Activated naive CD8-positive, alpha-beta T cell treated with anti-CD3 and anti-CD28 coated beads, Interleukin-2, amount 10 ng/mL, durations not matched to agents 7 days and 5 days (primary cell): ENCODE measurements at regions not wholly inside any gene's neighbourhood (a gene's known extent, or its start where the extent isn't known, plus 50 kb on each side); places are given as distances from the start of the nearest gene placed in this dataset.

Experiments
- ATAC-seq: fragments of 150-1000 bp; cut with Tn5 transposase; one replicate; pipeline ENCODE4 v1.10.0; 2021; ENCODE audit warnings: low read depth, moderate library complexity
- POLR2A ChIA-PET: fragments of 350-600 bp; sonication (Branson Sonifier 250); formaldehyde crosslinking; loops from one replicate; lab custom pipeline; 2021; ENCODE audit warnings: antibody characterized with exemption; lab: Charles Lee
- DNase-seq: peaks from one replicate; pipeline ENCODE4 v3.0.0; 2021
- H3K27ac Mint-ChIP-seq: one replicate; pipeline ENCODE4 v1.8.0; 2022; ENCODE audit warnings: mild to moderate bottlenecking, mixed read lengths
- H3K27me3 Mint-ChIP-seq: one replicate; pipeline ENCODE4 v1.8.0; 2022; ENCODE audit warnings: mild to moderate bottlenecking, moderate library complexity, mixed read lengths
- H3K36me3 Mint-ChIP-seq: one replicate; pipeline ENCODE4 v1.8.0; 2021; ENCODE audit warnings: mild to moderate bottlenecking, mixed read lengths
- H3K4me1 Mint-ChIP-seq: one replicate; pipeline ENCODE4 v1.8.0; 2021; ENCODE audit warnings: mixed read lengths
- H3K4me3 Mint-ChIP-seq: one replicate; pipeline ENCODE4 v1.8.0; 2022; ENCODE audit warnings: mild to moderate bottlenecking, moderate library complexity, mixed read lengths
- H3K9me3 Mint-ChIP-seq: one replicate; pipeline ENCODE4 v1.8.0; 2021; ENCODE audit warnings: mixed read lengths

- POLR2A ChIA-PET = no interaction called here
Measured at GRCh38 chr10:3409928-3410327, 237.3 kb upstream of the PITRM1 start.

GRCh38 chr10:3408603-3409365 lies 236.2 kb upstream of the PITRM1 start:
- Mint-ChIP-seq H3K4me3 (no peak overlapping the region), H3K4me1 (peaks cover 4% of the 10 kb centered on the region), H3K9me3 (peaks cover 4% of the 10 kb centered on the region), H3K27me3 (peaks cover 16% of the 10 kb centered on the region), H3K36me3 (no peaks in the 10 kb centered on the region), H3K27ac (peak overlapping the region; percentile 16)
- DNase-seq = no peak
- no peak for ATAC-seq
- POLR2A ChIA-PET = no interaction called here

More at GRCh38 chr10:3409928-3410327, 237.3 kb upstream of the PITRM1 start:
- ATAC-seq (no peak), DNase-seq (no peak)
- Mint-ChIP-seq H3K27ac (no peak overlapping the region), H3K27me3 (peaks cover 14% of the 10 kb centered on the region), H3K36me3 (no peaks in the 10 kb centered on the region), H3K4me1 (peaks cover 4% of the 10 kb centered on the region), H3K4me3 (no peak overlapping the region), H3K9me3 (peaks cover 4% of the 10 kb centered on the region)

GRCh38 chr10:3407208-3407607 lies 234.6 kb upstream of the PITRM1 start:
- POLR2A ChIA-PET = no interaction called here
- Mint-ChIP-seq H3K27ac (no peak overlapping the region), H3K36me3 (no peaks in the 10 kb centered on the region), H3K9me3 (peaks cover 4% of the 10 kb centered on the region), H3K4me3 (no peak overlapping the region), H3K27me3 (peaks cover 21% of the 10 kb centered on the region), H3K4me1 (peaks cover 4% of the 10 kb centered on the region)
- no peak for DNase-seq
- no peak for ATAC-seq

- no peak for ATAC-seq
- peaks cover 4% of the 10 kb centered on the region for H3K4me1 Mint-ChIP-seq
- no peak overlapping the region for H3K27ac Mint-ChIP-seq
- peaks cover 4% of the 10 kb centered on the region for H3K9me3 Mint-ChIP-seq
- H3K36me3 Mint-ChIP-seq = no peaks in the 10 kb centered on the region
- POLR2A ChIA-PET = no interaction called here
- no peak overlapping the region for H3K4me3 Mint-ChIP-seq
- no peak for DNase-seq
- H3K27me3 Mint-ChIP-seq = peaks cover 21% of the 10 kb centered on the region
Measured at GRCh38 chr10:3406556-3406955, 234.0 kb upstream of the PITRM1 start.

GRCh38 chr10:3404381-3404780 lies 231.8 kb upstream of the PITRM1 start:
- Mint-ChIP-seq H3K4me3 (no peak overlapping the region), H3K9me3 (no peaks in the 10 kb centered on the region), H3K4me1 (peaks cover 6% of the 10 kb centered on the region), H3K27ac (no peak overlapping the region), H3K27me3 (peaks cover 22% of the 10 kb centered on the region), H3K36me3 (no peaks in the 10 kb centered on the region)
- no peak for DNase-seq
- POLR2A ChIA-PET = no interaction called here
- no peak for ATAC-seq

GRCh38 chr10:3402187-3402751 lies 229.7 kb upstream of the PITRM1 start:
- POLR2A ChIA-PET = no interaction called here
- Mint-ChIP-seq H3K9me3 (no peaks in the 10 kb centered on the region), H3K27ac (no peak overlapping the region)

GRCh38 chr10:3401491-3401938 lies 228.9 kb upstream of the PITRM1 start:
- no peak overlapping the region for H3K27ac Mint-ChIP-seq
- ATAC-seq = no peak
- no peaks in the 10 kb centered on the region for H3K9me3 Mint-ChIP-seq

More at GRCh38 chr10:3402187-3402751, 229.7 kb upstream of the PITRM1 start:
- no peak for DNase-seq
- Mint-ChIP-seq H3K27me3 (peaks cover 19% of the 10 kb centered on the region), H3K4me3 (no peak overlapping the region), H3K36me3 (no peaks in the 10 kb centered on the region), H3K4me1 (peaks cover 3% of the 10 kb centered on the region)
- ATAC-seq = no peak

GRCh38 chr10:3400348-3400747 lies 227.8 kb upstream of the PITRM1 start:
- POLR2A ChIA-PET = no interaction called here
- Mint-ChIP-seq H3K27ac (no peak overlapping the region), H3K4me3 (no peak overlapping the region), H3K36me3 (no peaks in the 10 kb centered on the region), H3K9me3 (no peaks in the 10 kb centered on the region), H3K27me3 (peaks cover 27% of the 10 kb centered on the region), H3K4me1 (peaks cover 3% of the 10 kb centered on the region)
- ATAC-seq = no peak
- DNase-seq = no peak

More at GRCh38 chr10:3401491-3401938, 228.9 kb upstream of the PITRM1 start:
- no peak overlapping the region for H3K4me3 Mint-ChIP-seq
- POLR2A ChIA-PET = no interaction called here
- peaks cover 3% of the 10 kb centered on the region for H3K4me1 Mint-ChIP-seq
- peaks cover 22% of the 10 kb centered on the region for H3K27me3 Mint-ChIP-seq
- no peaks in the 10 kb centered on the region for H3K36me3 Mint-ChIP-seq
- DNase-seq = no peak

GRCh38 chr10:3399756-3400155 lies 227.2 kb upstream of the PITRM1 start:
- no peaks in the 10 kb centered on the region for H3K36me3 Mint-ChIP-seq
- no peak overlapping the region for H3K27ac Mint-ChIP-seq

GRCh38 chr10:3398825-3399646 lies 226.5 kb upstream of the PITRM1 start:
- Mint-ChIP-seq H3K27me3 (peaks cover 31% of the 10 kb centered on the region), H3K36me3 (peaks cover 2% of the 10 kb centered on the region), H3K4me3 (no peak overlapping the region), H3K4me1 (peaks cover 3% of the 10 kb centered on the region), H3K9me3 (peaks cover 2% of the 10 kb centered on the region), H3K27ac (no peak overlapping the region)
- no peak for DNase-seq
- POLR2A ChIA-PET = no interaction called here
- ATAC-seq = no peak

More at GRCh38 chr10:3399756-3400155, 227.2 kb upstream of the PITRM1 start:
- Mint-ChIP-seq H3K4me1 (peaks cover 3% of the 10 kb centered on the region), H3K4me3 (no peak overlapping the region), H3K9me3 (no peaks in the 10 kb centered on the region), H3K27me3 (peaks cover 27% of the 10 kb centered on the region)
- DNase-seq (no peak), ATAC-seq (no peak)
- POLR2A ChIA-PET = no interaction called here

- peaks cover 27% of the 10 kb centered on the region for H3K27me3 Mint-ChIP-seq
- H3K27ac Mint-ChIP-seq = no peak overlapping the region
- peaks cover 3% of the 10 kb centered on the region for H3K4me1 Mint-ChIP-seq
- no peak for ATAC-seq
- no peak for DNase-seq
- peaks cover 2% of the 10 kb centered on the region for H3K9me3 Mint-ChIP-seq
- POLR2A ChIA-PET = no interaction called here
- H3K4me3 Mint-ChIP-seq = no peak overlapping the region
- peaks cover 2% of the 10 kb centered on the region for H3K36me3 Mint-ChIP-seq
Measured at GRCh38 chr10:3397846-3398245, 225.3 kb upstream of the PITRM1 start.

- Mint-ChIP-seq H3K4me3 (no peak overlapping the region), H3K9me3 (peaks cover 2% of the 10 kb centered on the region), H3K4me1 (peaks cover 3% of the 10 kb centered on the region), H3K27me3 (peaks cover 26% of the 10 kb centered on the region), H3K27ac (no peak overlapping the region), H3K36me3 (peaks cover 2% of the 10 kb centered on the region)
- ATAC-seq (no peak), DNase-seq (no peak)
- POLR2A ChIA-PET = no interaction called here
Measured at GRCh38 chr10:3397231-3397630, 224.6 kb upstream of the PITRM1 start.

GRCh38 chr10:3396116-3396515 lies 223.5 kb upstream of the PITRM1 start:
- ATAC-seq = no peak
- POLR2A ChIA-PET = no interaction called here
- Mint-ChIP-seq H3K4me1 (peaks cover 3% of the 10 kb centered on the region), H3K9me3 (peaks cover 2% of the 10 kb centered on the region), H3K27me3 (peaks cover 27% of the 10 kb centered on the region), H3K36me3 (peaks cover 2% of the 10 kb centered on the region), H3K27ac (no peak overlapping the region), H3K4me3 (no peak overlapping the region)
- DNase-seq = no peak
